HG02678 (cell line): ENCODE measurements at regions not wholly inside any gene's neighbourhood (a gene's known extent, or its start where the extent isn't known, plus 50 kb on each side); places are given as distances from the start of the nearest gene placed in this dataset.
"Not testable (repeated sequence)": the region's sequence is repeated elsewhere in the genome, so short reads cannot be mapped to it uniquely, and the experiment has no call there.

Source experiments
- ATAC-seq: cut with Tn5 transposase; IDR thresholded peaks from one replicate; pipeline ENCODE4 v1.9.1; 2021; ENCODE audit warnings: mild to moderate bottlenecking, moderate library complexity; ENCODE audit not compliant: unreplicated experiment

GRCh38 chr1:220475608-220476007 is 52.3 kb upstream of the MARK1 start:
- not testable (repeated sequence) for ATAC-seq

- ATAC-seq, result not testable (repeated sequence)
These were observed 52.8 kb upstream of the MARK1 start for GRCh38 chr1:220475141-220475540.

- no peak for ATAC-seq
These were observed 54.5 kb upstream of the MARK1 start for GRCh38 chr1:220473440-220473839.

GRCh38 chr1:220462752-220463151 is 65.2 kb upstream of the MARK1 start:
- no peak for ATAC-seq

- no peak for ATAC-seq
These were observed 69.0 kb upstream of the MARK1 start for GRCh38 chr1:220458936-220459335.

GRCh38 chr1:220457957-220458609 is 69.9 kb upstream of the MARK1 start:
- no peak for ATAC-seq

GRCh38 chr1:220455559-220455958 is 72.4 kb upstream of the MARK1 start:
- no peak for ATAC-seq

GRCh38 chr1:220454155-220454777 is 73.7 kb upstream of the MARK1 start:
- no peak for ATAC-seq

- no peak for ATAC-seq
These were observed 74.6 kb upstream of the MARK1 start for GRCh38 chr1:220453371-220453770.

- ATAC-seq, result no peak
These were observed 76.4 kb upstream of the MARK1 start for GRCh38 chr1:220451532-220451931.

- no peak for ATAC-seq
These were observed 77.0 kb upstream of the MARK1 start for GRCh38 chr1:220450927-220451326.

- ATAC-seq, result no peak
These were observed 79.7 kb upstream of the MARK1 start for GRCh38 chr1:220448217-220448616.

GRCh38 chr1:220444586-220444985 is 83.3 kb upstream of the MARK1 start:
- ATAC-seq, result not testable (repeated sequence)

GRCh38 chr1:220441211-220441610 is 86.7 kb upstream of the MARK1 start:
- ATAC-seq, result no peak

GRCh38 chr1:220438741-220439140 is 89.2 kb upstream of the MARK1 start:
- no peak for ATAC-seq

- no peak for ATAC-seq
These were observed 95.5 kb upstream of the MARK1 start for GRCh38 chr1:220432408-220432807.

- ATAC-seq, result no peak
These were observed 96.2 kb upstream of the MARK1 start for GRCh38 chr1:220431554-220432239.

- no peak for ATAC-seq
These were observed 97.3 kb upstream of the MARK1 start for GRCh38 chr1:220430586-220430985.

- ATAC-seq, result no peak
These were observed 97.9 kb upstream of the MARK1 start for GRCh38 chr1:220430059-220430458.

GRCh38 chr1:220426989-220427388 is 100.9 kb upstream of the MARK1 start:
- ATAC-seq, result no peak

- no peak for ATAC-seq
These were observed 102.1 kb upstream of the MARK1 start for GRCh38 chr1:220425852-220426251.

- ATAC-seq, result no peak
These were observed 106.4 kb upstream of the MARK1 start for GRCh38 chr1:220421508-220421907.
